Activated naive CD8-positive, alpha-beta T cell (primary cell): ENCODE measurements at regions not wholly inside any gene's neighbourhood (a gene's known extent, or its start where the extent isn't known, plus 50 kb on each side); places are given as distances from the start of the nearest gene placed in this dataset.

Source experiments
- H3K27ac Mint-ChIP-seq: one replicate; pipeline ENCODE4 v1.8.0; 2021; ENCODE audit warnings: mixed read lengths
- H3K27me3 Mint-ChIP-seq: one replicate; pipeline ENCODE4 v1.8.0; 2021; ENCODE audit warnings: mixed read lengths
- H3K36me3 Mint-ChIP-seq: one replicate; pipeline ENCODE4 v1.8.0; 2021; ENCODE audit warnings: mixed read lengths
- H3K4me1 Mint-ChIP-seq: one replicate; pipeline ENCODE4 v1.8.0; 2021; ENCODE audit warnings: low read depth, mixed read lengths
- H3K4me3 Mint-ChIP-seq: one replicate; pipeline ENCODE4 v1.8.0; 2021; ENCODE audit warnings: mild to moderate bottlenecking, mixed read lengths
- H3K9me3 Mint-ChIP-seq: one replicate; pipeline ENCODE4 v1.8.0; 2021; ENCODE audit warnings: low read depth, mixed read lengths

DNA sequence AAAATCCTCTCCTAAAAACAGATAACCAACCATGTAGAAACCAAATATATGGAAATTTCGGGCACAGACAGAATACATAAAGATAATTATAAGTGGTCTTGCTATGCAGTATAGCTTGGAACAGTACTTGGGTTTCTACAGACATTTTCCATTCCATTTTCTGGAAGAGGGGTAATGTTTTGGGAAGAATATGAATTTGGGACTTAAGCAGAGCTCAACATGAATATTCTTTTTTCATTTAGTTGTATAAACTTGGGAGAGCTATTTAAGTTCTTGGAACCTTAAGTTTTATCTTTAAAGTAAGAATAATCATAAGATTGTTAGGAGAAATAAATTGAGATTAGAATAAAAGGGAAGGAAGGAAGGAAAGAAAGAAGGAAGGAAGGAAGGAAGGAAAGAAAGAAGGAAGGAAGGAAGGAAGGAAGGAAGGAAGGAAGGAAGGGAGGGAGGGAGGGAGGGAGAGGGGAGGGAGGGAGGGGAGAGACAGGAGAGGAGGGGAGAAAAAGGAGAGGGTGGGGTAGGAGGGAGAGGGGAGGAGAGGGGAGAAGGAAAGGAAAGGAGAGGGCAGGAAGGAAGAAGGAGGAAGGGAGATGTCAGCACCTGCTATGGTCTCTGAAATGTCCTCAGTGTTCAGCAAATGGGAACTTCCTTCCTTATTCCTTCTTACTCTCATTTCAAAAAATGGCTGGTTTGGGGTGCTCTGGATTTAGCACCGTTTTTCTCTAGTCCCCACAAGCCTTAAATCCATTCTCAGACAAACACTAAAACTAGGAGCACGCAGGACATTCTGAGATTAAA, 248.3 kb downstream of the LY86 start:
- H3K36me3 Mint-ChIP-seq: no peaks in the 10 kb centered on the region
- no peak overlapping the region for H3K4me3 Mint-ChIP-seq
- no peaks in the 10 kb centered on the region for H3K4me1 Mint-ChIP-seq
- no peaks in the 10 kb centered on the region for H3K27me3 Mint-ChIP-seq
- H3K27ac Mint-ChIP-seq: no peak overlapping the region
- H3K9me3 Mint-ChIP-seq: no peaks in the 10 kb centered on the region

DNA sequence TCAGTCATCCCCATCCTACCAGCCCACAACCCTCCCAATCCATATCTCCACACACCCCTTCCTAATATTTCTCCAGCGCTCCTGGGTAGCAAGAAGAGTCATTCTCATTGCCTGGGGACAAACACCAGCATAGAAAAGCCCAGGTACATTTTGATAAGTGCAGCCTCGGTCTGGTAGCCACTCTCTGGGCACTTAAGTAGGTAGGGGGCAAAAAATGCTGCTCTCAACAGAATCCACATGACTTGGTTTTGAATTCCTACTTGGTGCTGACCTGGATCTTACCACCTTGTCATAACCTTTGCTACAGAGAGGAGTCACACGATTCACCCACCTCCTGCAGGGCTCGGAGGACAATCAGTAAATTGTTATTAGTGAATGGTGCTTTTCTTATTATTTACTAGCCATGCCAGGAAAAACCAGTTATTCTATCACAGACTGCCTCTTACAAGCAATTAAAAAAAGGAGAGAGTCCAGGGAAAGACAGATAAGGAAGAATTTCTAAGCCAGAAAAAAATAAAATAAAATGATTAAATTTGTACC, 249.1 kb downstream of the LY86 start:
- H3K27me3 Mint-ChIP-seq: no peaks in the 10 kb centered on the region
- H3K27ac Mint-ChIP-seq: no peak overlapping the region
- H3K36me3 Mint-ChIP-seq: no peaks in the 10 kb centered on the region
- no peaks in the 10 kb centered on the region for H3K4me1 Mint-ChIP-seq
- H3K9me3 Mint-ChIP-seq: no peaks in the 10 kb centered on the region
- no peak overlapping the region for H3K4me3 Mint-ChIP-seq

- Mint-ChIP-seq H3K27me3 (no peaks in the 10 kb centered on the region), H3K4me1 (no peaks in the 10 kb centered on the region), H3K27ac (no peak overlapping the region), H3K9me3 (peaks cover 5% of the 10 kb centered on the region), H3K36me3 (peaks cover 3% of the 10 kb centered on the region), H3K4me3 (no peak overlapping the region)
These were observed 252.3 kb downstream of the LY86 start for GRCh38 chr6:6840831-6841291.

DNA sequence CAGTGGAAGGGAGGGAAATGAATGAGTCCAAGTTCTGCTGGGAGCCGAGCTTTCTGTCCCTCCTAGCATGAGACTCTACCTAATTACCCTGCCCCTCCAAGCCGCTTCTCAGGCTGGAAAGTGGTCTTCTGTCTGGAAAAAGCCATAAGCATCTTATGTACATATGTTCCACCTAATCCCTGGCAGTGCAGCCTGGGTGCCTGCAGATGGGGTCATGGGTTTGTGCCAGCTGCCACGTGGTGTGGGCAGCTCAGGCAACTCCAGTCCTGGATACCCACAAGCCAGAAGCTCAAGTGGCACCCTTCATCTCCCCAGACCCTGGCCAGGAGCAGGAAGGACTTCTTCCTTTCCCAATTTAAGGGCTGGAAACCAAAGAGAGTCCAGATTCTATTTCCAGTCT, 253.1 kb downstream of the LY86 start:
- H3K36me3 Mint-ChIP-seq: peaks cover 3% of the 10 kb centered on the region
- H3K27me3 Mint-ChIP-seq: no peaks in the 10 kb centered on the region

DNA sequence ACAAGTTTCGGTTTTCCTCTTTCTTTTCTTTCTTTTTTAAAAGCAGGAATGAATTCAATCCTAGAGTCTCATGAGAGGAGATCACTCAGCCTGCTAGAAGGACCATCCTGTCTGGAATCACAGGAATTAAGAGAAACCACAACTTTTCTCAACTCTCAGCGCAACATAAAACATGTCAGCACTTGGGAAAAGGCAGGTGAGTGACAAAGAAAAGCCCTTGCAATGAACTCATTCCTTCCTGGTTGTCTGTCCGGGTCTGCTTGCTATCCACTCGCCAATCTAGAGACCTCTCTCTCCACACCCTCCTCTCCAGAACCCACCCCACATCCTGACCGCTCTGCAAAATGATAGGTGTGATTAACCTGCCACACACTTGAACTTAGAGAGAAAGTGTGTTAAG, 253.8 kb downstream of the LY86 start:
- Mint-ChIP-seq H3K4me1 (no peaks in the 10 kb centered on the region), H3K27ac (no peak overlapping the region), H3K36me3 (peaks cover 3% of the 10 kb centered on the region), H3K9me3 (peaks cover 12% of the 10 kb centered on the region), H3K4me3 (no peak overlapping the region), H3K27me3 (no peaks in the 10 kb centered on the region)

More for the DNA sequence above, 253.1 kb downstream of the LY86 start:
- Mint-ChIP-seq H3K4me3 (no peak overlapping the region), H3K9me3 (peaks cover 12% of the 10 kb centered on the region), H3K27ac (no peak overlapping the region), H3K4me1 (no peaks in the 10 kb centered on the region)

DNA sequence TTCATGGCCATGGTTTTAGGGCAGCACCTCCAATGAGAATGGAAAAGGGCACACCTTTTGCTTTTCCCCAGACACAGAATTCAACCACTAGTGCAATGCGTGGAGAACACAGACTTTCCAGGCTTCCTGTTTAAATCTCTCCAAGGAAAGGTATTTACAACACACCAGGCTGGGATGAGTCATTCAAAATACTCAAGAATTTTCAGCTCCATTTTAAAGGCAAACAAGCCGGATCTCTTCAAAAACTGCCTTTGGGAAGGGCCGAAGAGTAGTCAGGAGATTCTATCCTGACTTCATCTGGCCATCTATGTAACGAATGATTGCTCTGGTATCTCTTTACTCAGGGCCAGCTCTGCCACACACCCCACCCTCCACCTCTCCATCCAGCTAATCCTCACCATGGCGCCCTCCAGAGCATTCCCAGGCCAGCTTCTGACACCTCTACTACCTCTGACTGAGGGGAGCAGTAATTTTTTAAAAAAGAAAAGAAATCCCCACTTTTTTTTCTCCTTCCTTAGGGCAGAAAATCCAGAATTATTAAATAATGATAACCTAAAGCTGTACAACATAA, 254.6 kb downstream of the LY86 start:
- Mint-ChIP-seq H3K36me3 (peaks cover 5% of the 10 kb centered on the region), H3K27ac (no peak overlapping the region), H3K4me1 (no peaks in the 10 kb centered on the region), H3K9me3 (peaks cover 12% of the 10 kb centered on the region), H3K4me3 (no peak overlapping the region), H3K27me3 (no peaks in the 10 kb centered on the region)

DNA sequence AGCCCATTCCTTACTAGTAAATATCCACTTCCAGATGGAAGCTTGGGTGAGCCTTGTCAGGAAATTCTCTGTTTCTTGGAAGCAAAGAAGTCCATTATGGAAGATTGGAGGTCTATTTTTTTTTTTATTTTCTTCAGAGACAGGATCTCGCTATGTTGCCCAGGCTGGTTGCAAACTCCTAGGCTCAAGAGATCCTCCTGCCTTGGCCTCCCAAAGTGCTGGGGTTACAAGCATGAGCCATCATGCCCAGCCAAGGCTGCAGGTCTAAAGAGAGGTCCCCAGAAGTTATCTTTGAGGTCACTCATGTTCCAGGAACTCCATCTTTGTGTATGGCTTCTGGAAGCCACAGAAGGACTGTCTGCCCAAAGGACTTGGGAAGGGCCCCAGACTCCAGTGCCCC, 255.3 kb downstream of the LY86 start:
- Mint-ChIP-seq H3K4me1 (no peaks in the 10 kb centered on the region), H3K27ac (no peak overlapping the region), H3K36me3 (peaks cover 6% of the 10 kb centered on the region), H3K9me3 (peaks cover 12% of the 10 kb centered on the region), H3K4me3 (no peak overlapping the region), H3K27me3 (no peaks in the 10 kb centered on the region)

- H3K36me3 Mint-ChIP-seq: peaks cover 6% of the 10 kb centered on the region
- no peak overlapping the region for H3K27ac Mint-ChIP-seq
- H3K27me3 Mint-ChIP-seq: no peaks in the 10 kb centered on the region
- H3K4me3 Mint-ChIP-seq: no peak overlapping the region
- H3K4me1 Mint-ChIP-seq: no peaks in the 10 kb centered on the region
- H3K9me3 Mint-ChIP-seq: peaks cover 12% of the 10 kb centered on the region
These were observed 256.0 kb downstream of the LY86 start for GRCh38 chr6:6844530-6844929.

- Mint-ChIP-seq H3K4me1 (no peaks in the 10 kb centered on the region), H3K9me3 (peaks cover 12% of the 10 kb centered on the region), H3K27ac (no peak overlapping the region), H3K36me3 (peaks cover 6% of the 10 kb centered on the region), H3K27me3 (no peaks in the 10 kb centered on the region), H3K4me3 (no peak overlapping the region)
These were observed 257.1 kb downstream of the LY86 start for GRCh38 chr6:6845603-6846002.

DNA sequence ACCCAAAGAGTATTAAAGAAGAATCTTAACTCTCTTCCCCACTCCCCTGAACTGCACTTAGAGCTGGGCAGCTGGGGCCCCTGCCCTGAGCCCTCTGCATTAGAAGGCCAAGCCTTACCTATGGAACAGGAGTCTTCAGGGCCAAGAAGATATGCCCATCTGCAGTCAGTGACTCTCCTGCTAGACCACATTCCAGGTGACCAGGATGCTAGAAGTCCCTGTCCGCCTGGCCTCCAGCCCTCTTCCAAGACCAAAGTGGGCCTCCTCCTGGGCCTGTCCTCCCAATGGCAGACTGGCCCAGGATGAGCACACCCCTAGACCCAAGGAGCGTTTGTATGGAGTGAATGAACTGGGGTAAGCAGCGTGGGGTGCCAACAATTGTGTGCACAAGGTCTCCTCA, 259.1 kb downstream of the LY86 start:
- no peaks in the 10 kb centered on the region for H3K27me3 Mint-ChIP-seq
- peaks cover 6% of the 10 kb centered on the region for H3K36me3 Mint-ChIP-seq
- H3K4me3 Mint-ChIP-seq: no peak overlapping the region
- peaks cover 12% of the 10 kb centered on the region for H3K9me3 Mint-ChIP-seq
- no peak overlapping the region for H3K27ac Mint-ChIP-seq
- no peaks in the 10 kb centered on the region for H3K4me1 Mint-ChIP-seq

DNA sequence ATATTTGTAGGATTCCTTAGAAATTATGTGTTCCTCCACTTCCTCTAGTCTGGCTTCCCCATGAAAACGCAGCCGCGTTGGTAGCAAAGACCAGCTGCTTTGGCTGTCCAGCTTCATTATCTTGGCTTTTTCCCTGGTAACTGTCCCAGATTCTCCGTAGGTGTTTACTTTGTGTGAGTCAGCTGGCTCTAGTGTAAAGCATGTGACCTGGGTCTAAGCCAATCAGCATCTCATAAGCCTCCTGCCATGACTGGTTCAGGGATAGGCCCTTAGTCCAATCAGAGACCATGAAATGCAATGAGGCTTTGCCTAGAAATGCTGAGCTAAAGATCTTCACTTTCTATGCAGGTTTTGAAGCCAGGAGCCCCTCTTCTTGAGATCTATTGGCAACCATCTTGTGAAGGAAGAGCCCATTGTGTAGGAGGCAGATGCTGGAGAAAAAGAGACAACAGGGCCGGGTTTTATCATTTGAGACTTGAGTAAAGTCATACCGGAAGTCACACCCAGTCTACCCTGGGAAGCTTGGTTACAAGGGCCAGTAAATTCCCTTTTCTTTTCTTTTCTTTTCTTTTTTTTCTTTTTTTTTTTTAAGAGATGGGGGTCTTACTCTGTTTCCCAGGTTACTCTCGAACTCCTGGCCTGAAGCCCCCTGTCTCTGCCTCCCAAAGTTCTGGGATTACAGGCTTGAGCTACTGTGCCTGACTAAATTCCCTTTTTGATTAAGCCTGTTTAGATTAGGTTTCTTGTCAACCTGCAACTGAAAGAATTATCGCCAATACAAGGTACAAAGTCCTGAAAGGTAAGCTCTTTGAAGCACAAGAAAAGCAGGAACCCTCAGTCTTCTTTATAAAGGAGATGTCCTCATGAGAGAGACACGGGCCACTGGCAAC, 256.5 kb upstream of the RREB1 start:
- Mint-ChIP-seq H3K4me1 (peaks cover 6% of the 10 kb centered on the region), H3K4me3 (no peak overlapping the region), H3K27me3 (no peaks in the 10 kb centered on the region), H3K27ac (no peak overlapping the region), H3K36me3 (peaks cover 3% of the 10 kb centered on the region), H3K9me3 (peaks cover 3% of the 10 kb centered on the region)

DNA sequence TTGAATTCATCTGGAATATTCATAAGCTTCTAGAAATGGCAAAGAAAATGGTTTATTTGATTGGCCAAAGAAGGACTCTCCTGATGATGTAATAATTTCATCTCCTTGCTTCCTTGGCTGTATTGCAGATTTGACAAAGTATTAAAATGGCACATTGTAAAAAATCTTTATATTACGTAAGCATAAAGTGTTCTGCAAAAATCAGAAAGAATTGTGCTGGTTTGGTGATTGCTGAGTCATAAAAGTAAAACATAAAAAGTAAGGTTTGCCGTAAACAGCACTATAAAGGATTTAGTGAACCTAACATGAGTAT, 255.9 kb upstream of the RREB1 start:
- H3K27ac Mint-ChIP-seq: no peak overlapping the region
- peaks cover 12% of the 10 kb centered on the region for H3K4me1 Mint-ChIP-seq
- peaks cover 3% of the 10 kb centered on the region for H3K36me3 Mint-ChIP-seq
- no peaks in the 10 kb centered on the region for H3K9me3 Mint-ChIP-seq
- no peak overlapping the region for H3K4me3 Mint-ChIP-seq
- H3K27me3 Mint-ChIP-seq: no peaks in the 10 kb centered on the region

- H3K4me3 Mint-ChIP-seq: peak overlapping the region; percentile 72
- H3K9me3 Mint-ChIP-seq: no peaks in the 10 kb centered on the region
- H3K27me3 Mint-ChIP-seq: no peaks in the 10 kb centered on the region
- peaks cover 19% of the 10 kb centered on the region for H3K4me1 Mint-ChIP-seq
- H3K36me3 Mint-ChIP-seq: no peaks in the 10 kb centered on the region
- peak overlapping the region; percentile 87 for H3K27ac Mint-ChIP-seq
These were observed 250.9 kb upstream of the RREB1 start for GRCh38 chr6:6856538-6857523.

DNA sequence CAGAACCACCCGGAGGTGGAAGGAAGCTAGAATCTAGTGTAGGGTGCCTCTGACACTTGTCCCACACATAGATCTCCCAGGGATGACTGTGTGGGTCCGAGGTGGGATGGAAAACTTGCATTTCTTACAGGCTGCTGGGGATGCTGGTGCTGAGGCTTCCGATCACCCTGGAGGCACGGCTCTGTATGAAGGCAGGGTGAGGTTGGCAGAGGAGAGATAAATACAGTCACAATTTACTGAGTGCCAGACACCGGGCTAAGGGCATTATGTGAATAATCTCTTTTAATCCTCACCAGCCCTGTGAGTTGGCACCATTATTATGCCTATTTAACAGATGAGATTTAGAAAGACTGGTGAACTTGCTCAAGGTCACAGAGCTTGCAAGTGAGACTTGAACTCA, 250.2 kb upstream of the RREB1 start:
- Mint-ChIP-seq H3K27ac (no peak overlapping the region), H3K36me3 (no peaks in the 10 kb centered on the region)

More for the DNA sequence above, 250.2 kb upstream of the RREB1 start:
- Mint-ChIP-seq H3K27me3 (no peaks in the 10 kb centered on the region), H3K4me3 (no peak overlapping the region), H3K9me3 (no peaks in the 10 kb centered on the region), H3K4me1 (peaks cover 19% of the 10 kb centered on the region)
